Tibial nerve (tissue), 4 donors: ENCODE measurements at regions not wholly inside any gene's neighbourhood (a gene's known extent, or its start where the extent isn't known, plus 50 kb on each side); places are given as distances from the start of the nearest gene placed in this dataset.

Experiments used
- CTCF ChIP-seq, 5 experiments: fragments of 200-600 bp in 3 of 5; fragments of 450-650 bp in 2 of 5; sonication (generic) in 3 of 5; IDR thresholded peaks; one replicate each; pipeline ENCODE4 v1.5.1; 2016 to 2019; ENCODE audit warnings: antibody characterized with exemption in 5 of 5, mild to moderate bottlenecking in 3 of 5, moderate library complexity in 2 of 5
- EP300 ChIP-seq, 2 donors: sonication (generic); formaldehyde crosslinking; IDR thresholded peaks; one replicate each; pipeline ENCODE4 v1.6.1; 2017; ENCODE audit warnings: antibody characterized with exemption in 2 of 2, mild to moderate bottlenecking in 1 of 2
- POLR2A ChIP-seq, 2 donors: fragments of 450-650 bp; IDR thresholded peaks; one replicate each; pipeline ENCODE4 v1.6.1; 2017; ENCODE audit warnings: antibody characterized with exemption in 2 of 2, mild to moderate bottlenecking in 2 of 2, moderate library complexity in 2 of 2

DNA sequence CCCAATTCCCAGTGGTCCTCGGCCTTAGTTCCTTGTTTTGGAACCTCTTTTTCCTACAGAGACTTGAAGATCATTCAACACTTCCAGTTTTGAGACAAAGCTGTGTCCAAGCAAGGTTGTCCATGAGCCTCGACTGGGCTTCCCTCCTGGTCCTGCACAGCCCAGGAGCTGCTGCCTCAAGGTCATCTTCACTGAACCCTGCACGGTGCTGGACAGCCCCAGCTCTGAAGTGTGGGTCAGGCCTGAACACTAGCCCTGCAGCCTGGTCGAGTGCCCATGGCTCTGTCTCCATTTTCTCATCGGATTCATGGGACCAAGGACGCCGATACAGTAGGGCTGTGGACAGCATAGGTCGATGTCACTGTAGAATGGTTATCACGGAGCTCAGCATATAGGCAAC, 68.0 kb upstream of the NFIL3 start:
- no peak for TF ChIP-seq EP300 (IDR thresholded peaks at IDR 0.05)
- TF ChIP-seq CTCF (IDR thresholded peaks at IDR 0.05), result no peak
- no peak for TF ChIP-seq POLR2A (IDR thresholded peaks at IDR 0.05)
